ENCODE measurements at regions not wholly inside any gene's neighbourhood (a gene's known extent, or its start where the extent isn't known, plus 50 kb on each side); places are given as distances from the start of the nearest gene placed in this dataset.

GRCh38 chr2:129752686-129753085, 226.8 kb upstream of the RAB6C start:
- Mint-ChIP-seq H3K27ac (no peak overlapping the region), H3K36me3 (no peaks in the 10 kb centered on the region), H3K27me3 (peaks cover 3% of the 10 kb centered on the region), H3K9me3 (ENCODE audit: low read depth) (no peaks in the 10 kb centered on the region), H3K4me3 (no peak overlapping the region), H3K4me1 (ENCODE audit: low read depth) (no peaks in the 10 kb centered on the region)

- no peak overlapping the region for H3K27ac Mint-ChIP-seq
- H3K4me1 Mint-ChIP-seq (ENCODE audit: low read depth), result no peaks in the 10 kb centered on the region
- H3K36me3 Mint-ChIP-seq, result no peaks in the 10 kb centered on the region
- H3K4me3 Mint-ChIP-seq, result no peak overlapping the region
- H3K27me3 Mint-ChIP-seq, result peaks cover 3% of the 10 kb centered on the region
- H3K9me3 Mint-ChIP-seq (ENCODE audit: low read depth), result no peaks in the 10 kb centered on the region
Measured at GRCh38 chr2:129753261-129753660, 226.2 kb upstream of the RAB6C start.

GRCh38 chr2:129754421-129754820, 225.0 kb upstream of the RAB6C start:
- no peak overlapping the region for H3K27ac Mint-ChIP-seq
- no peaks in the 10 kb centered on the region for H3K9me3 Mint-ChIP-seq (ENCODE audit: low read depth)
- peaks cover 2% of the 10 kb centered on the region for H3K27me3 Mint-ChIP-seq
- no peaks in the 10 kb centered on the region for H3K4me1 Mint-ChIP-seq (ENCODE audit: low read depth)
- H3K4me3 Mint-ChIP-seq, result no peak overlapping the region
- no peaks in the 10 kb centered on the region for H3K36me3 Mint-ChIP-seq

GRCh38 chr2:129754831-129755230, 224.6 kb upstream of the RAB6C start:
- H3K4me1 Mint-ChIP-seq (ENCODE audit: low read depth), result no peaks in the 10 kb centered on the region
- no peak overlapping the region for H3K4me3 Mint-ChIP-seq
- no peak overlapping the region for H3K27ac Mint-ChIP-seq
- H3K36me3 Mint-ChIP-seq, result no peaks in the 10 kb centered on the region
- H3K9me3 Mint-ChIP-seq (ENCODE audit: low read depth), result no peaks in the 10 kb centered on the region
- peaks cover 2% of the 10 kb centered on the region for H3K27me3 Mint-ChIP-seq

- H3K4me3 Mint-ChIP-seq, result no peak overlapping the region
- H3K36me3 Mint-ChIP-seq, result no peaks in the 10 kb centered on the region
Measured at GRCh38 chr2:129755786-129756185, 223.7 kb upstream of the RAB6C start.

GRCh38 chr2:129756276-129756675, 223.2 kb upstream of the RAB6C start:
- Mint-ChIP-seq H3K36me3 (no peaks in the 10 kb centered on the region), H3K9me3 (ENCODE audit: low read depth) (no peaks in the 10 kb centered on the region), H3K27me3 (no peaks in the 10 kb centered on the region), H3K27ac (no peak overlapping the region), H3K4me1 (ENCODE audit: low read depth) (no peaks in the 10 kb centered on the region), H3K4me3 (no peak overlapping the region)

More at GRCh38 chr2:129755786-129756185, 223.7 kb upstream of the RAB6C start:
- Mint-ChIP-seq H3K27me3 (peaks cover 1% of the 10 kb centered on the region), H3K27ac (no peak overlapping the region), H3K9me3 (ENCODE audit: low read depth) (no peaks in the 10 kb centered on the region), H3K4me1 (ENCODE audit: low read depth) (no peaks in the 10 kb centered on the region)

- Mint-ChIP-seq H3K4me3 (no peak overlapping the region), H3K9me3 (ENCODE audit: low read depth) (no peaks in the 10 kb centered on the region), H3K27me3 (no peaks in the 10 kb centered on the region), H3K36me3 (no peaks in the 10 kb centered on the region), H3K4me1 (ENCODE audit: low read depth) (no peaks in the 10 kb centered on the region), H3K27ac (no peak overlapping the region)
Measured at GRCh38 chr2:129757366-129757914, 222.0 kb upstream of the RAB6C start.

GRCh38 chr2:129757915-129758783, 221.3 kb upstream of the RAB6C start:
- no peak overlapping the region for H3K27ac Mint-ChIP-seq
- no peaks in the 10 kb centered on the region for H3K27me3 Mint-ChIP-seq
- H3K4me3 Mint-ChIP-seq, result no peak overlapping the region
- H3K36me3 Mint-ChIP-seq, result no peaks in the 10 kb centered on the region
- H3K9me3 Mint-ChIP-seq (ENCODE audit: low read depth), result no peaks in the 10 kb centered on the region
- no peaks in the 10 kb centered on the region for H3K4me1 Mint-ChIP-seq (ENCODE audit: low read depth)

- Mint-ChIP-seq H3K27ac (no peak overlapping the region), H3K27me3 (no peaks in the 10 kb centered on the region), H3K36me3 (no peaks in the 10 kb centered on the region), H3K4me3 (no peak overlapping the region), H3K4me1 (ENCODE audit: low read depth) (no peaks in the 10 kb centered on the region), H3K9me3 (ENCODE audit: low read depth) (no peaks in the 10 kb centered on the region)
Measured at GRCh38 chr2:129758784-129759471, 220.5 kb upstream of the RAB6C start.

GRCh38 chr2:129759472-129760010, 219.9 kb upstream of the RAB6C start:
- no peaks in the 10 kb centered on the region for H3K36me3 Mint-ChIP-seq
- H3K27me3 Mint-ChIP-seq, result no peaks in the 10 kb centered on the region
- no peak overlapping the region for H3K27ac Mint-ChIP-seq
- no peaks in the 10 kb centered on the region for H3K4me1 Mint-ChIP-seq (ENCODE audit: low read depth)
- H3K4me3 Mint-ChIP-seq, result no peak overlapping the region
- no peaks in the 10 kb centered on the region for H3K9me3 Mint-ChIP-seq (ENCODE audit: low read depth)

- no peaks in the 10 kb centered on the region for H3K36me3 Mint-ChIP-seq
- H3K9me3 Mint-ChIP-seq (ENCODE audit: low read depth), result no peaks in the 10 kb centered on the region
- no peaks in the 10 kb centered on the region for H3K27me3 Mint-ChIP-seq
- no peak overlapping the region for H3K27ac Mint-ChIP-seq
- no peaks in the 10 kb centered on the region for H3K4me1 Mint-ChIP-seq (ENCODE audit: low read depth)
- no peak overlapping the region for H3K4me3 Mint-ChIP-seq
Measured at GRCh38 chr2:129760669-129761068, 218.8 kb upstream of the RAB6C start.

GRCh38 chr2:129761569-129762021, 217.9 kb upstream of the RAB6C start:
- H3K27ac Mint-ChIP-seq, result no peak overlapping the region
- H3K9me3 Mint-ChIP-seq (ENCODE audit: low read depth), result no peaks in the 10 kb centered on the region
- no peaks in the 10 kb centered on the region for H3K27me3 Mint-ChIP-seq
- H3K4me3 Mint-ChIP-seq, result no peak overlapping the region
- H3K4me1 Mint-ChIP-seq (ENCODE audit: low read depth), result no peaks in the 10 kb centered on the region
- no peaks in the 10 kb centered on the region for H3K36me3 Mint-ChIP-seq

GRCh38 chr2:129762386-129763189, 216.9 kb upstream of the RAB6C start:
- Mint-ChIP-seq H3K9me3 (ENCODE audit: low read depth) (no peaks in the 10 kb centered on the region), H3K27me3 (peaks cover 4% of the 10 kb centered on the region), H3K4me3 (no peak overlapping the region), H3K36me3 (no peaks in the 10 kb centered on the region), H3K27ac (no peak overlapping the region), H3K4me1 (ENCODE audit: low read depth) (no peaks in the 10 kb centered on the region)

GRCh38 chr2:129763190-129763846, 216.1 kb upstream of the RAB6C start:
- Mint-ChIP-seq H3K4me1 (ENCODE audit: low read depth) (no peaks in the 10 kb centered on the region), H3K9me3 (ENCODE audit: low read depth) (no peaks in the 10 kb centered on the region), H3K4me3 (no peak overlapping the region), H3K36me3 (no peaks in the 10 kb centered on the region), H3K27me3 (peaks cover 4% of the 10 kb centered on the region), H3K27ac (no peak overlapping the region)
